Fibroblast of skin of scalp (primary cell): ENCODE measurements at regions not wholly inside any gene's neighbourhood (a gene's known extent, or its start where the extent isn't known, plus 50 kb on each side); places are given as distances from the start of the nearest gene placed in this dataset.
A peak's percentile ranks its signal among the peaks of the same experiment; 100 is the strongest.

Experiments used
- DNase-seq: peaks from one replicate; pipeline ENCODE4 v3.0.0-alpha.2; 2013

- DNase-seq = peak; percentile 73
These were observed 634.7 kb upstream of the FAM241A start for GRCh38 chr4:111510535-111510934.

DNA sequence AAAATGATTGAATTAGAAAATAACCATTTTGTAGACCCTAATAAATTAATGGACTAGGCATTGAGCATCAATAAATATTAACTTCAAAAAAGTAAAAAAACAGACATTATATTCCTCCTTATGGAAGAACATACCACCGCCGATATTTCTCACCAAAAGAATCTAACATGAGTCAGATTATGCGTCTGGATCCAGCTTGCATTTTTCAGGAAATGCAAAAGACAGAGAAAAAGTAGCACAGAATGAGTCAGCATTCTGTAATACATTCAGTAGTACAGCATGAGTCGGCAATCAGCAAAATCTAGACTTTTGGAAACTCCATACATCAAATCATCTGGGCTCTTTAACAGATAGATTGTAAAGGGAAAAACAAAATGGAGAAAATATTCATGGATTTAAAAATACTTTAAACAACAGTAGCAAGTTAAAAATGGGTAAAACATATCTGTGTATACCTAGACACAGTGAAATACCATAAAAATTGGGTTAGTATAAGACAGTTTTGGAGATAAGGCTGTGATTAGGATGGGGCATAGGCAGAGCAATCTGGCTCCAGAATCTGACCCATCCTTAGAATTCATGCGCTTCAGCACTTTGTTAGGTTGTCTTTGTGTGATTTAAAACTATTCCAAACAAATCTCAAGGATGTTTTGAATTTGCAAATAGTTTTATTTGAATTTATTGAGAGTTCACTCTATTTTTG is 633.0 kb upstream of the FAM241A start:
- DNase-seq = peak; percentile 95

GRCh38 chr4:111519683-111520082 is 625.6 kb upstream of the FAM241A start:
- DNase-seq = no peak

DNA sequence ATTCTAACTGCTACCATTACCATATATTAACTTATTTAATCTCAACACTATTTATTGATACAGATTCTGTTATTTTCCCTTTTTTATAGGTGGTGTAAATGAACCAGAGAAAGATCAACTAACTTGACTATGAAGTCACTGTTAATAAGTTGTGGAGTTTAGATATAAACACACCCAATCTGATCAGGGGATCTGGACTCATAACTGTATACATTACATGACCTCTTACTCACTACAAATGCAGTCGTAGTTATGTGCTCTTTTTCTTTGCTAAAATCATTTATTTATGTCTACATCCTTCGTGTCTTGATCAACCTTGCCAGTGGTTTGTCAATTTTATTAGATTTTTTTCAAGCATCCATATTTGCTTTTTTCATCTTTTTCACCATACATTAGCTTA is 614.8 kb upstream of the FAM241A start:
- no peak for DNase-seq

DNA sequence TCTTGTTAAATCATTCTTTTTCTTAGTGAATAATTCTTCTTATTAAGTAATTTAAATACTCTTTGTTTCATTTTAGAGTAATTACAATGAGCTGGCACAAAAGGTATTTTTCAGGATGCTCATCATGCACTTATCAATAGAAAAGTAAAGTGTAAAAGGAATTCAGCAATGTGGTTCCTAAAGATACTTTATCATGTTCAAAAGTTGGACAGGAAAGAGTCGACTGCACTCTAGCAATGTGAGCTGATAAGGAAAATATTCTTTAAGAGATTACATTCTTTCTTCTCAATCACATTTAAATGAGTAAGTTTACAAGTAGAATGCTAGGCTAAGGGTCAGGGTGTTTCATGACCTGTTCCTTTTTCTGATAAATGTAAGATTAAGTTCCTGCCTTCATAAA is 609.5 kb upstream of the FAM241A start:
- no peak for DNase-seq

- no peak for DNase-seq
These were observed 608.1 kb upstream of the FAM241A start for GRCh38 chr4:111537165-111537564.

- peak; percentile 68 for DNase-seq
These were observed 607.4 kb upstream of the FAM241A start for GRCh38 chr4:111537871-111538270.

GRCh38 chr4:111540671-111541070 is 604.6 kb upstream of the FAM241A start:
- no peak for DNase-seq

DNA sequence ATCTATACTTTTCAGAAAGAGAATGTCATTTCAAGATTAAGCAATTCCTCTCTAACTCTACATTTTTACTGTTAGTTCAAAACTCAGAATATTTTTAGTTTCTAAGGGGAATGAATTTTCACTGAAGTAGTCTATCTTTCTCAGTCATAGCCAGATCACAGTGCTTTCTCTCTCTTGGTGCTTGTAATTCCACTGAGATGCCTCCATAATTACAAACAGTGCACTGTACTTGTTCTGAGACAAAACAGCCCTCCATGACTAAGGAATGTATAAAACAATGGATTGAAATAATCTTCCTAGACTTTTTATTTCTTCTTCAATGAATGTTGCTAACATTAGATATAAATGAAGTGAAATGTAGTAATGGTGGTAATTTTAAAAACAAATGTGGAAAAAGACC is 603.2 kb upstream of the FAM241A start:
- DNase-seq = peak; percentile 31

- DNase-seq = no peak
These were observed 598.4 kb upstream of the FAM241A start for GRCh38 chr4:111546881-111547280.

- no peak for DNase-seq
These were observed 589.0 kb upstream of the FAM241A start for GRCh38 chr4:111556141-111556781.

DNA sequence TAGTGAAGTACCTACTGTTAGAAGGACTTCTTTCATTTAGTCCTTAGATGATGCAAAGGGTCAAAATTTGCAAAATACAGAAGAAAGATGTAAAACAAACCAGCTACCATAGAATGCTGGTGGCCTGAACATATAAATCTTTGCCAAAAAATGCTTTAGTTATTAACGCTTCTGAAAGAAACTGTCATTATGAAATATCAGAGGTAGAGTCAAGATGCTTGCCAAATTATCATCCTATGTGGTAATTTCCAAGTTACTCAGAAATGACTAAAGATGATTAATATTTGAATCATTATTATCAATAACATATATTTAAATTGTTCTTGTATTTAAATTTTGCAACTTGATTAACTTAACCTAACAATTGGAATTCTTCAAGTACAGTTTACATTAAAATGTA is 588.4 kb upstream of the FAM241A start:
- no peak for DNase-seq

GRCh38 chr4:111562826-111563225 is 582.4 kb upstream of the FAM241A start:
- DNase-seq = peak; percentile 73

GRCh38 chr4:111572470-111572869 is 572.8 kb upstream of the FAM241A start:
- peak; percentile 27 for DNase-seq

DNA sequence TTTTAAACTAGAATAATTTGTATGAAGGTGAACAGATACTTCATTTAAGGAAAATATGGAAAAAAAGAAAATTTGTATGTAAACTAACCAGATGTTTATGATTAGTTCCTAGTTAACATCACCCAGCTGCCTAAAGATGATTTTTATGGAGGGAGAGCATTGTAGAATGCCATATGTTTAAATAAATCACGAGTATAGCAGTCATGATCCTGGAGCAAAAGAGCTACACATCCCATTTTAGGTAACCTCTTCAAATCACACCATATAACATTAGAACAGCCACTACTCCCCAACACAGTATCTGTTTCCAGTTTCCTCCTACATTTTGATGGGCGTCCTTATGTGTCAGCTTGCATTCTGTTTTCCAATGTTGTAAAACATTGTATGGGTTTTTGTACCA is 571.9 kb upstream of the FAM241A start:
- no peak for DNase-seq

- no peak for DNase-seq
These were observed 565.5 kb upstream of the FAM241A start for GRCh38 chr4:111579767-111580166.

DNA sequence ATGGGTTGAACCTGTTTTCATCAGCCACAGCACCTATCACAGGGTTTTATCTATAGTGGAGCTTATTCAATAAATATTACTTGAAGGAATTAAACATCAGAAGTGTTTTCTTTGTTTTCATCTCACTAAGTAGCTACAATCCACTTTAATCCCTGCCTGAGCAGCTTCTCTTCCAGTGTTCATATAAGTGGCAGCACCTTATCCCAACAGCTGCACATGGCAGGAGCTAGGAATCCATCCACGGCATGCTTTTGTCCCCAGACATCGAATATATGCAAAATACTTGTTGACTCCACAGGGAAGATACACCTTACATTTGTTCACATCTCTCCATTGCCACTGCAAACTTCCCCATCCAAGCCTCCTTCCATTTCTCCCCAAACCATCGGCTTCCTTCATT is 549.8 kb upstream of the FAM241A start:
- DNase-seq = no peak

GRCh38 chr4:111596491-111596890 is 548.8 kb upstream of the FAM241A start:
- DNase-seq = no peak

DNA sequence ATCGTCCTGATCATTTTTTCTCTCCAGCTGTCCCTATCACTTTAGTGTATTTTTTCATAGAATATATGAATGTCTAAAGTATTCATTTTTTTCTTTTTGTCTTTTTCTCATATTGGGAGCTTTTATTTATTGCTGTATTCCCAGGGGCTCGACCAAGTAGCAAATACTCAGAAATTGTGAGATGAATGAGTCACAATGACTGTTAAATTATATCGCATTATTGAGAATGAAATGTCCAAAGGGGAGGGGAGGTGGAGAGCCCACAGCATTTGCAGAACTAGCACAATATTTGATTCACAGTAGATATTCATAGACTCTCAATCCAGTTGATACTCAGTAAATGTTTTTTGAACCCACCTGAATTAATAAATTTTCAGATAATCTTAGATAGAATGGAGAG is 543.6 kb upstream of the FAM241A start:
- DNase-seq = peak; percentile 46

DNA sequence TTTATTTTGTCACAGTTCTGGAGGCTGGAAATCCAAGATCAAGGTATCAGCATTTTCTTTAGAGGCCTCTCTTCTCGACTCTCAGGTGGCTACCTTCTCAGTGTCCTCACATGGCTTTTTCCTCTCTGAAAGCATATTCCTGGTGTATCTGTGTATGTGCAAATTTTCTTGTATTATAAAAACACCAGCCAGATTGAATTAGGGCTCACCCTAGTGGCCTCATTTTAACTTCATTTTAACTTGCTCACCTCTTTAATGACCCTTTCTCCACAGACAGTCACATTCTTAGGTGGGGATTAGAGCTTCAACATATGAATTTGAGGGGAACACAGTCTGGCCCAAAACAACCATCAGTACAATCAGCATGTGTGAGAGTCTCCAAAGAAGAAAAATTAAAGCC is 542.4 kb upstream of the FAM241A start:
- DNase-seq = peak; percentile 26

GRCh38 chr4:111605111-111605510 is 540.1 kb upstream of the FAM241A start:
- no peak for DNase-seq

- DNase-seq = no peak
These were observed 534.6 kb upstream of the FAM241A start for GRCh38 chr4:111610681-111611080.

DNA sequence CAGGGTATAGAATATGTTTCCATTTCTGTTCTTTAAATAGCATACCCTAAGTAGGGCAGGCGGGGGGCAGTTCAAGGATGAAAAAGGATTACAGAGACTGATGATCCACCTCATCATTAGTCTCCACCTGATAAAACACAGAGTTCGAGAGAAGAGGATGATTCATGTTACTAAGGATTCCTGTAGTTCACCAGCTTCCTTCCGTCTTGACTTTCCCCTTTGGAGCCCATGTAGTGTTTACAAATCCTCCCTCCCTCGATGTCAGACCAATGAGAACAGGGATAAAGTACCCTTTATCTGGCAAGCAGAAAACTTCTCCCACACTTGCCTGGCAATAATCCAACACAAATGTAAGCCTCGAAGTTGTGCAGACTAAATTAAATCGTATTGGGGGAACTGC is 526.3 kb upstream of the FAM241A start:
- peak; percentile 7 for DNase-seq

- peak; percentile 88 for DNase-seq
These were observed 516.8 kb upstream of the FAM241A start for GRCh38 chr4:111628437-111628836.

GRCh38 chr4:111630705-111631104 is 514.5 kb upstream of the FAM241A start:
- DNase-seq = peak; percentile 64
